ENCODE measurements at regions not wholly inside any gene's neighbourhood (a gene's known extent, or its start where the extent isn't known, plus 50 kb on each side); places are given as distances from the start of the nearest gene placed in this dataset.

DNA sequence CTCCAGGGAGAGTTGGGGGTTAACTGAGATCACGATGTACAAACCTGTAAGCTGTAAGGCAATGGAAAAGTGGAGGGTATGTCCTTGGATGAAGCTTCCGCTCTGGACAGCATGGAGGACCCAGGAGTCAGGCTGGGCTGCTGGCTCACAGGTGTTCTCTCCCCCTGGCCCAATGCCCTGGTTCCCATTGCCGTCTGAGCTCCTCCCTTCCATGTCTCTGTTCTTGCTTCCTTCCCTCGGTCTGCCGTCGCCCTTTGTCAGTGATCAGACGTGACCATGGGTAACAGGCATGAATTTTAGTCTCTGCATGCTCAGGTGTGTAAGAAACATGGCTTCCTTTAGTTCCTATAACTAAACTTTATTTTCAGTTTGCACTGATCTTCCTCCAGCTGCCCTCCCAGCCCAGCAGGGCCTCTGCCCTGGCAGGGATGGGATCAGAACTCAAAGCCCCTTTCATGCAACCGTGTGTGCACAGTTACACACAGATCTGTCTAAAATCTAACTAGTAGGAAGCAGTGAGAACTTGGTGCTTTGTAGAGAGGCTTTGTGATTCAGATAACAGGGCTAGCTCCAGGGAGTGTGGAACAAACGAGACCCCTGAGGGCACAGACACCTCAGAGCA lies 51.7 kb upstream of the KCNMB1 start:
- TF ChIP-seq, protein P1, sequence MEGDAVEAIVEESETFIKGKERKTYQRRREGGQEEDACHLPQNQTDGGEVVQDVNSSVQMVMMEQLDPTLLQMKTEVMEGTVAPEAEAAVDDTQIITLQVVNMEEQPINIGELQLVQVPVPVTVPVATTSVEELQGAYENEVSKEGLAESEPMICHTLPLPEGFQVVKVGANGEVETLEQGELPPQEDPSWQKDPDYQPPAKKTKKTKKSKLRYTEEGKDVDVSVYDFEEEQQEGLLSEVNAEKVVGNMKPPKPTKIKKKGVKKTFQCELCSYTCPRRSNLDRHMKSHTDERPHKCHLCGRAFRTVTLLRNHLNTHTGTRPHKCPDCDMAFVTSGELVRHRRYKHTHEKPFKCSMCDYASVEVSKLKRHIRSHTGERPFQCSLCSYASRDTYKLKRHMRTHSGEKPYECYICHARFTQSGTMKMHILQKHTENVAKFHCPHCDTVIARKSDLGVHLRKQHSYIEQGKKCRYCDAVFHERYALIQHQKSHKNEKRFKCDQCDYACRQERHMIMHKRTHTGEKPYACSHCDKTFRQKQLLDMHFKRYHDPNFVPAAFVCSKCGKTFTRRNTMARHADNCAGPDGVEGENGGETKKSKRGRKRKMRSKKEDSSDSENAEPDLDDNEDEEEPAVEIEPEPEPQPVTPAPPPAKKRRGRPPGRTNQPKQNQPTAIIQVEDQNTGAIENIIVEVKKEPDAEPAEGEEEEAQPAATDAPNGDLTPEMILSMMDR (IDR thresholded peaks at IDR 0.05) = no peak
- TF ChIP-seq POLR2A (IDR thresholded peaks at IDR 0.05; ENCODE audit: low read depth) (no peak), EP300 (IDR thresholded peaks at IDR 0.05) (no peak)
